GM21423 (cell line): ENCODE measurements at regions not wholly inside any gene's neighbourhood (a gene's known extent, or its start where the extent isn't known, plus 50 kb on each side); places are given as distances from the start of the nearest gene placed in this dataset.
"Not testable (repeated sequence)": the region's sequence is repeated elsewhere in the genome, so short reads cannot be mapped to it uniquely, and the experiment has no call there.

Experiments
- ATAC-seq: cut with Tn5 transposase; IDR thresholded peaks from one replicate; pipeline ENCODE4 v1.9.1; 2021; ENCODE audit warnings: mild to moderate bottlenecking, moderate library complexity; ENCODE audit not compliant: unreplicated experiment

DNA sequence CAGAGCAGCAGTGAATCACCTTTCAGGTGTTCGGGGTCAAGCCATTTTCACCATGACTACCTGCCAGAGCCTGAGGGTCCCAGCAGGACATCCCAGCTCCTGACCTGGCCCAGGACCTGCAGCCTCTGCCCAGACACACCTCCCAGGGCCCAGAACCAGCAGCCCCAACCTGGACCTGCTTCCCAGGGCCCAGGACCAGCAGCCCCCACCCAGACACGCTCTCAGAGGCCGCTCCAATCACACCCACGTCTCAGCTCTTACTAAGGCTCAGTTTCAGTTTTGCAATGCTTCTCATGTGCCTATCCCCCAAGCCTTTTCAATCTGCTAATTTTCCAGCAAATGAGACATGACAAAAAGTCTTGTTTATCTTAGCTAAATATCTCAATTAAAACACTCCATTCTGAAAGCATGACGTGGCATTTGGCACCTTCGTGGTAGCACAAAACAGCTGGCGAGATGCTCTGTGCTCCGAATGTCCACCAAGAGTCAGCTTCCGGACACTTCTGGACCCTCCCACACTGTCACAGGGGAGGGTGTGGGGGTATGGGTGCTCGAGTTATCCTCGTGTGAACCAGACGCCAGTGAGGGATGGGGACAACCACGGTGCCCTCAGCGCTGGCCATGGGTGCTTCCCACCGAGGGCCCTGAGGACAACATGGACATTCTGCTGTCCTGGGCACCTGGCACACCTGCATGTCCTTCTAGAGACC lies 253.2 kb downstream of the DLL1 start:
- ATAC-seq: no peak

DNA sequence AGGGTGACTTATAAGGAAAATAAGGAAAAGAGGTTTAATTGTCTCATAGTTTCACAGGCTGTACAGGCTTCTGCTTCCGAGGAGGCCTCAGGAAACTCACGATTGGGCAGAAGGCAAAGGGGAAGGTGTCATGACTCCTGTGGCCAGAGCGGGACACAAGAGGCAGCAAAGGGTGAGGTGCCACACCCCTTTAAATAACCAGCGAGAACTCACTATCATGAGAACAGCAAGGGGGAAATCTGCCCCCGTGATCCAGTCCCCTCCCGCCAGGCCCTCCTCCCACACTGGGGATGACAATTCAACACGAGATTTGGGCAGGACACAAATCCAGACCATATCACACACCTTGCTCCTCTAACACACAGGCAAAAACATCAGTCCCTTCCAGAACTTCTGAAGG lies 254.0 kb downstream of the DLL1 start:
- ATAC-seq: no peak

GRCh38 chr6:170036367-170036766 lies 254.5 kb downstream of the DLL1 start:
- not testable (repeated sequence) for ATAC-seq

- ATAC-seq: no peak
Measured at GRCh38 chr6:170035901-170036304, 255.0 kb downstream of the DLL1 start.

- ATAC-seq: no peak
Measured at GRCh38 chr6:170035044-170035443, 255.8 kb downstream of the DLL1 start.

DNA sequence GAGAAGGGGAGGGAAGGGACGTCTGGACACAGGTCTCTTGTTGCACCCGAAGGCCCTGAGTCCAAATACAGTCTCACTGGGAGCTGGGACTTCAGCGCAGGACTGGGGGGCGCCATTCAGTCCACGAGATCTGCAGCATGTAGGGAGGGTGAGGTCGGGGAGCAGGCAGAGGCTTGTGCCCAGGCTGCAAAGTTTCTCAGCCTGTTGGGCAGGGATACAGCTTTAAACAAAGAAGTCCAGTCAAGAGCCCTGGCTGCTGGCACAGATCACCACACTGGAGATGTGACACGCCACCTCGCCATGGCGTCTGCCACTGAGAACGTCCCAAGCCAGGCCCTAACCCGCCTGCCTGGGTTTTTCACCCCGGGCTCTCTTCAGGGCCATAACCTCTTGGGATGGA lies 256.6 kb downstream of the DLL1 start:
- no peak for ATAC-seq

DNA sequence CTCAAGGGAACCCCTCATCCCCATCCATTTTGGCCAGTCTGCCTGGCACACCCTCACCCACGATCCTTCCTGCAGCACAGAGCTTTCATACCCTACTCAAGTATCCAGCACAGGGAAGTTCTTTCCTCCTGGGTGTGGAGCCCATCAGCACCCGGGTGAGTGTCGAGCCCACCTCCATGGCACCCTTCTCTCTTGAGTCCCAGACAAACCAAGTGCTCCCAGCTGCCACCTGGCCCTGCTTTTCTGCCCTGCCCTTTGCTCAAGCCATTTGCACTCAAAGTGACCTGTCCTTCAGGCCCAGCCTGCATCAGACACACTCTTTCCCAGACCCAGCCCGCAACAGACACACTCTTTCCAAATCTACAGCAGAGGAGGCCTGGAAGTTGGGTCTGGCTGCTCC lies 257.2 kb downstream of the DLL1 start:
- ATAC-seq: no peak

- ATAC-seq: no peak
Measured at GRCh38 chr6:170032706-170033309, 258.1 kb downstream of the DLL1 start.

GRCh38 chr6:170032197-170032596 lies 258.7 kb downstream of the DLL1 start:
- no peak for ATAC-seq

DNA sequence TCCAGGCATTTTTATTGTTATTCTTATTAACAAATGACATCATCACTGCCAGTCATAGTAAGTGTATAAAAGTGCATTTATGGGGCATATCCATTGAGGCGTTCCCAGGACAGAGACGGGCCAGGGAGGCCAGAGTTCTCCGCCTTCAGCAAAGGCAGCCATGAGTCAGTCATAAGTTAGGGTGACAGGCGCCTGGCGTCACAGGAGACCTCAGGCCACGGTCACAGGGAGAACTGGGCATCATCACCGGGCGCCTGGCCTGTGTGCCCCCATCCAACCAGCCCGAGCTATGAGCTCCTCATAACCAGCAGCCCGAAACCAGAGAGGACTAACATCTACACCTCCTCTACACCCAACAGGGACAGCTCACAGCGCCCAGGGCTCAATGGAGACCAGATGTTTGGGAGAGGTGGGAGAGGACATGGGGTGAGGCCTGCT lies 259.2 kb downstream of the DLL1 start:
- no peak for ATAC-seq

GRCh38 chr6:170030821-170031471 lies 259.9 kb downstream of the DLL1 start:
- ATAC-seq: no peak

GRCh38 chr6:170030284-170030815 lies 260.5 kb downstream of the DLL1 start:
- no peak for ATAC-seq

GRCh38 chr6:170029416-170030283 lies 261.2 kb downstream of the DLL1 start:
- no peak for ATAC-seq

- ATAC-seq: no peak
Measured at GRCh38 chr6:170028629-170029345, 262.1 kb downstream of the DLL1 start.

DNA sequence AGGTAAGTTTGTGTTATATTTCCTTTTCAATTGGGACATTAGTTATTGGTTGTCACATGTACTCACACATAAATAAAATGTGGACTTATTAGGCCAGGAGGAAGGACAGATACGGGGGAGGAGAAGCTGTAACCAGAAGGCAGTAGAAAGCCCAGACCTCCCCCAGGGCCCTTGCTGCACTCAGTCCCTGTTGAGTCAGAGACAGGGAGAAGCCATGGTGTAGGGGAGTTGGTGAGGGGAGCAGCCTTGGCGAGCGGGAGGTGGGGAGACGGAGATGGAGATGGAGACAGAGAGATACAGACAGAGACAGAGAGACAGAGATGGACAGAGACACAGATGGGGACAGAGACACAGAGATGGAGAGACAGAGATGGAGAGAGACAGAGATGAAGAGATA lies 263.2 kb downstream of the DLL1 start:
- ATAC-seq: no peak

GRCh38 chr6:170026751-170027646 lies 263.9 kb downstream of the DLL1 start:
- ATAC-seq: no peak

- ATAC-seq: no peak
Measured at GRCh38 chr6:170025935-170026750, 264.7 kb downstream of the DLL1 start.

- no peak for ATAC-seq
Measured at GRCh38 chr6:170025341-170025911, 265.5 kb downstream of the DLL1 start.
